ENCODE measurements at regions not wholly inside any gene's neighbourhood (a gene's known extent, or its start where the extent isn't known, plus 50 kb on each side); places are given as distances from the start of the nearest gene placed in this dataset.
"Not testable (repeated sequence)": the region's sequence is repeated elsewhere in the genome, so short reads cannot be mapped to it uniquely, and the experiment has no call there.

GRCh38 chr2:91839904-91840868 lies 3031.0 kb upstream of the TEKT4 start:
- no peaks in the 10 kb centered on the region for H3K9me3 ChIP-seq
- peaks cover 0 to 35% of the 10 kb centered on the region in 2 experiments for H3K27me3 ChIP-seq (replicated peaks in 1 of 2; ENCODE audit: control insufficient read depth in 2 of 2, extremely low read depth in 1 of 2, insufficient read depth in 2 of 2, low read length in 1 of 2)
- ChIA-PET POLR2A (no interaction called here), CTCF (no interaction called here)
- Mint-ChIP-seq H3K36me3 (no peaks in the 10 kb centered on the region), H3K9me3 (no peaks in the 10 kb centered on the region), H3K4me3 (no peak overlapping the region), H3K27me3 (peaks cover 10 to 28% of the 10 kb centered on the region in 2 donors), H3K27ac (no peak overlapping the region), H3K4me1 (peaks cover 0 to 4% (median 3%) of the 10 kb centered on the region in 3 donors)
- no peak overlapping the region for H3K27ac ChIP-seq (ENCODE audit: low read length)
- ATAC-seq (replicated peaks in 1 of 4) (no peak), DNase-seq (no peak)
- no peaks in the 10 kb centered on the region for H3K4me1 ChIP-seq (ENCODE audit: control insufficient read depth in 1 of 2, extremely low read depth in 1 of 2, insufficient read depth in 2 of 2, low read length in 2 of 2)
- no peak overlapping the region for H3K4me3 ChIP-seq (ENCODE audit: control insufficient read depth in 1 of 2, extremely low read depth in 1 of 2, low read length in 1 of 2)
- no peaks in the 10 kb centered on the region for H3K36me3 ChIP-seq (ENCODE audit: control insufficient read depth in 2 of 2, extremely low read depth in 1 of 2, insufficient read depth in 1 of 2, low read length in 1 of 2)
- WGBS (ENCODE audit: insufficient coverage): 5% methylated on average over 47 of the region's 62 CpGs

- H3K9me3 Mint-ChIP-seq; H3K36me3 Mint-ChIP-seq; H3K4me3 ChIP-seq (ENCODE audit: control insufficient read depth in 1 of 2, extremely low read depth in 1 of 2, low read length in 1 of 2); H3K4me1 ChIP-seq (ENCODE audit: control insufficient read depth in 1 of 2, extremely low read depth in 1 of 2, insufficient read depth in 2 of 2, low read length in 2 of 2); H3K36me3 ChIP-seq (ENCODE audit: control insufficient read depth in 2 of 2, extremely low read depth in 1 of 2, insufficient read depth in 1 of 2, low read length in 1 of 2); ATAC-seq (replicated peaks in 1 of 4); H3K27ac Mint-ChIP-seq; H3K9me3 ChIP-seq; H3K4me1 Mint-ChIP-seq; POLR2A ChIA-PET; H3K27ac ChIP-seq (ENCODE audit: low read length); CTCF ChIA-PET; H3K4me3 Mint-ChIP-seq; DNase-seq: not testable (repeated sequence)
- H3K27me3 Mint-ChIP-seq: peaks cover 10 to 28% of the 10 kb centered on the region in 2 donors
- peaks cover 0 to 35% of the 10 kb centered on the region in 2 experiments for H3K27me3 ChIP-seq (replicated peaks in 1 of 2; ENCODE audit: control insufficient read depth in 2 of 2, extremely low read depth in 1 of 2, insufficient read depth in 2 of 2, low read length in 1 of 2)
- WGBS (ENCODE audit: insufficient coverage): 92% methylated on average over 8 of the region's 12 CpGs
These were observed 3029.0 kb upstream of the TEKT4 start for GRCh38 chr2:91842264-91842663.

GRCh38 chr2:91842913-91843312 lies 3028.3 kb upstream of the TEKT4 start:
- H3K27ac Mint-ChIP-seq; H3K4me1 Mint-ChIP-seq; CTCF ChIA-PET; H3K36me3 ChIP-seq (ENCODE audit: control insufficient read depth in 2 of 2, extremely low read depth in 1 of 2, insufficient read depth in 1 of 2, low read length in 1 of 2); H3K4me1 ChIP-seq (ENCODE audit: control insufficient read depth in 1 of 2, extremely low read depth in 1 of 2, insufficient read depth in 2 of 2, low read length in 2 of 2); H3K9me3 ChIP-seq; H3K9me3 Mint-ChIP-seq; DNase-seq; POLR2A ChIA-PET; ATAC-seq (replicated peaks in 1 of 4); H3K36me3 Mint-ChIP-seq; H3K4me3 ChIP-seq (ENCODE audit: control insufficient read depth in 1 of 2, extremely low read depth in 1 of 2, low read length in 1 of 2); H3K27ac ChIP-seq (ENCODE audit: low read length); H3K4me3 Mint-ChIP-seq: not testable (repeated sequence)
- H3K27me3 Mint-ChIP-seq: peaks cover 10 to 31% of the 10 kb centered on the region in 2 donors
- peaks cover 0 to 35% of the 10 kb centered on the region in 2 experiments for H3K27me3 ChIP-seq (replicated peaks in 1 of 2; ENCODE audit: control insufficient read depth in 2 of 2, extremely low read depth in 1 of 2, insufficient read depth in 2 of 2, low read length in 1 of 2)
- 100% methylated on average over 6 of the region's 14 CpGs for WGBS (ENCODE audit: insufficient coverage)

- H3K27ac ChIP-seq (ENCODE audit: low read length); ATAC-seq (replicated peaks in 1 of 4); H3K9me3 Mint-ChIP-seq: not testable (repeated sequence)
These were observed 3027.3 kb upstream of the TEKT4 start for GRCh38 chr2:91843723-91844450.

GRCh38 chr2:91844451-91844825 lies 3026.8 kb upstream of the TEKT4 start:
- WGBS (ENCODE audit: insufficient coverage): 87% methylated on average over 13 of the region's 17 CpGs
- ATAC-seq (replicated peaks in 1 of 4); H3K27ac ChIP-seq (ENCODE audit: low read length); H3K4me1 ChIP-seq (ENCODE audit: control insufficient read depth in 1 of 2, extremely low read depth in 1 of 2, insufficient read depth in 2 of 2, low read length in 2 of 2); H3K27ac Mint-ChIP-seq; CTCF ChIA-PET; H3K4me3 ChIP-seq (ENCODE audit: control insufficient read depth in 1 of 2, extremely low read depth in 1 of 2, low read length in 1 of 2); H3K4me3 Mint-ChIP-seq; DNase-seq; H3K4me1 Mint-ChIP-seq; H3K9me3 ChIP-seq; H3K36me3 Mint-ChIP-seq; H3K36me3 ChIP-seq (ENCODE audit: control insufficient read depth in 2 of 2, extremely low read depth in 1 of 2, insufficient read depth in 1 of 2, low read length in 1 of 2); POLR2A ChIA-PET: not testable (repeated sequence)
- H3K27me3 ChIP-seq (replicated peaks in 1 of 2; ENCODE audit: control insufficient read depth in 2 of 2, extremely low read depth in 1 of 2, insufficient read depth in 2 of 2, low read length in 1 of 2): peaks cover 0 to 35% of the 10 kb centered on the region in 2 experiments
- peaks cover 0 to 10% (median 6%) of the 10 kb centered on the region in 3 donors for H3K9me3 Mint-ChIP-seq
- H3K27me3 Mint-ChIP-seq: peaks cover 10 to 31% of the 10 kb centered on the region in 2 donors

More at GRCh38 chr2:91843723-91844450, 3027.3 kb upstream of the TEKT4 start:
- DNase-seq; H3K4me3 Mint-ChIP-seq; H3K9me3 ChIP-seq; H3K4me1 Mint-ChIP-seq; H3K4me3 ChIP-seq (ENCODE audit: control insufficient read depth in 1 of 2, extremely low read depth in 1 of 2, low read length in 1 of 2); CTCF ChIA-PET; H3K4me1 ChIP-seq (ENCODE audit: control insufficient read depth in 1 of 2, extremely low read depth in 1 of 2, insufficient read depth in 2 of 2, low read length in 2 of 2); H3K36me3 Mint-ChIP-seq; POLR2A ChIA-PET; H3K36me3 ChIP-seq (ENCODE audit: control insufficient read depth in 2 of 2, extremely low read depth in 1 of 2, insufficient read depth in 1 of 2, low read length in 1 of 2); H3K27ac Mint-ChIP-seq: not testable (repeated sequence)
- 88% methylated on average over 16 of the region's 39 CpGs for WGBS (ENCODE audit: insufficient coverage)
- peaks cover 10 to 31% of the 10 kb centered on the region in 2 donors for H3K27me3 Mint-ChIP-seq
- H3K27me3 ChIP-seq (replicated peaks in 1 of 2; ENCODE audit: control insufficient read depth in 2 of 2, extremely low read depth in 1 of 2, insufficient read depth in 2 of 2, low read length in 1 of 2): peaks cover 0 to 35% of the 10 kb centered on the region in 2 experiments

- H3K4me1 ChIP-seq (ENCODE audit: control insufficient read depth in 1 of 2, extremely low read depth in 1 of 2, insufficient read depth in 2 of 2, low read length in 2 of 2); DNase-seq; H3K4me3 ChIP-seq (ENCODE audit: control insufficient read depth in 1 of 2, extremely low read depth in 1 of 2, low read length in 1 of 2); H3K9me3 ChIP-seq; ATAC-seq (replicated peaks in 1 of 4); H3K27ac ChIP-seq (ENCODE audit: low read length); H3K27ac Mint-ChIP-seq; CTCF ChIA-PET; H3K36me3 Mint-ChIP-seq; H3K4me3 Mint-ChIP-seq; H3K4me1 Mint-ChIP-seq; H3K36me3 ChIP-seq (ENCODE audit: control insufficient read depth in 2 of 2, extremely low read depth in 1 of 2, insufficient read depth in 1 of 2, low read length in 1 of 2); POLR2A ChIA-PET: not testable (repeated sequence)
- peaks cover 0 to 17% of the 10 kb centered on the region in 2 experiments for H3K27me3 ChIP-seq (replicated peaks in 1 of 2; ENCODE audit: control insufficient read depth in 2 of 2, extremely low read depth in 1 of 2, insufficient read depth in 2 of 2, low read length in 1 of 2)
- WGBS (ENCODE audit: insufficient coverage): 85% methylated on average over 2 of the region's 3 CpGs
- Mint-ChIP-seq H3K27me3 (peaks cover 4 to 20% of the 10 kb centered on the region in 2 donors), H3K9me3 (peaks cover 5 to 13% (median 11%) of the 10 kb centered on the region in 3 donors)
These were observed 3024.8 kb upstream of the TEKT4 start for GRCh38 chr2:91846388-91846787.
